NCI-H1417 (cell line): ENCODE measurements at regions not wholly inside any gene's neighbourhood (a gene's known extent, or its start where the extent isn't known, plus 50 kb on each side); places are given as distances from the start of the nearest gene placed in this dataset.

ENCODE experiments used
- DNase-seq, 3 experiments: peaks; one replicate each; lab custom pipeline; 2025; lab: John Stamatoyannopoulos, UW

GRCh38 chr13:90402102-90402501 lies 945.4 kb upstream of the MIR17HG start:
- no peak for DNase-seq

DNA sequence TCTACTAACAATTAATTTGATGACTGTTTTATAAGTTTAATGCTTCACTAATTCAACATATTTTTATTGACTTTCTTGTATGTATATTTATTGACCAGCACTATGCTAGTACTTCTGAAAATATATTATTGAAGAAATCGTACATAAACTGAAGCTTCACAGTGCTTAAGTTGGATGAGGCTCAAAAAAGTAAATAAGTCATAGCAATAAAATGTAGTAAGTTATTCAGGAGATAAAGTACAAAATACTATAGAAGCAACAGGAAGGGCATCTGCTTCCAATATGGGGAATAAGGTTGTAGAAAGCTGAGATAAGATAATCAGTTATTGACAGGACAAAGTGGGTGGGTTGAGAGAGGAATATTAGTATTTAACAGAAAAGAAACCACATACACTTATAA lies 944.9 kb upstream of the MIR17HG start:
- no peak for DNase-seq

DNA sequence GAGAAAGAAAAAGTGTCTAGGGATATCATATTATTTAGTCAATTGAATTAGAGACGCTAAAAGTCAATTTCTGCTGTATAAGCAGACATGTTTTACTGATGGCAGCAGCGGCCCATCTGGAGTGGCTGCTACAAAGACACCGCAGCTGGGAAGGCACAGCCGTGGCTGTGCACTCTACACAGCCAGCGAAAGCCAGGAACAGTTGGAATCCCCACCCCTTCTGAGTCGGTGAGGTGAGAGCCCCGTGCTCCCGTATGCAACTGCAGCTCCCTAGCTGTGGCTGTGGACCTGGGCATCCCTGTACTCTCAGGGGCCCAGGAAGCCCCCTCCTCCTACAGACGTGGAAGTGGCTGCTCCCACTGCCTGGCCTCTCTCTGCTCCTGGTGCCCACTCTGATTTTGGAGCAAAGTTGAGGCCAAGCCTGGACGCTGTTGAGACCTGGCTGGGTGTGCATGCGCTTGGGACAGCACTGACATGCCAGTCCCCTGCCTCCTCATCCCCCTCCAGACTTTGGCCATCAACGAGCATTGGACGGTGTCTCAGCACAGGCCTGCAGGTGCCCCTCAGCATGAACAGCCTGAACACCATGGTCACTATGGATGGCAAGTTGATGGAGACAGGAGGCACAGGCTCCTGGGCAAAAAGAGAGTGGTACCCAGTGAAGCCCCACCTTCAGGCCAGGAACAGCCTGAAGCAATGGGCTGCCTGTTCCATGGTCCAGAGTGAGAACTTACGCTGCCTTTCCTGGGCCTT lies 944.0 kb upstream of the MIR17HG start:
- no peak for DNase-seq

DNA sequence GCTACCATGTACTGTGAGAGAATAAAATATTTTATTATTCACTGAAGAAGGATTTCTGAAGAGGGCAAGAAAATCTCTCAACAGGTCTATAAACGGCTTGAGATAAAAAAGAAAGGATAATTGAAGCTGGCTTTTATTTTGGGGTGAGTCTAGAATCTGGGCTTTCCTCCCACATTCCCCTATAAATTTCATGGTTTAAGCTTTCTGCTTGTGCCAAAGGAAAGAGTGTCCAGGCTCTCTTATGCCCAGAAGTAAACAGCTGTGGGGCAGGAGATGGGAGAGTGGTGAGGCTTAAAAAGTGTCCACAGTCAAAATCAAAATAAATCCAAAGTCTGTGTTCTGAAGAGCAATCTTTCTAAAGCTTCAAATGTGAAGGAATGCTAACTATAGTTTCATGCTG lies 942.2 kb upstream of the MIR17HG start:
- DNase-seq: no peak

- no peak for DNase-seq
Measured at GRCh38 chr13:90412980-90413379, 934.5 kb upstream of the MIR17HG start.

- no peak for DNase-seq
Measured at GRCh38 chr13:90413548-90413947, 933.9 kb upstream of the MIR17HG start.

- DNase-seq: no peak
Measured at GRCh38 chr13:90414691-90415596, 932.5 kb upstream of the MIR17HG start.

GRCh38 chr13:90415902-90416301 lies 931.6 kb upstream of the MIR17HG start:
- DNase-seq: no peak

GRCh38 chr13:90416519-90416918 lies 931.0 kb upstream of the MIR17HG start:
- no peak for DNase-seq

DNA sequence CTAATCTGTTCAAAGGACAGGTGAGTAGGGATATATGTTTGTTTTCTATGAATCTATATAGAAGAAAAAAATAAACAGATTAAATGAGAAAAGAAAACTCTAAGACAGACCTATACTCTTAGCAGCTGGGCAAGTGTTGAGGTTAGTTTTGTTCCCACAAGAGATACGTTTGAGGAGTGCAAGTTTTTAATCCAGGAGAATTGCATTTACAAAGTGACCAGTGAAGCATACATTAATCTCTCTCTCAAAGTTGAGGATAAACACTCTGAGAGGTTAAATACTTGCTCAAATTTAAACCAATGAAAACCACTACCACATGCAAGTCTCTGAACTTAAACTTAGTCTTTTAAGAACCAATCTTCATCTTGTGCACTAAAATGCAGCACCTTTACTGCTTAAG lies 930.5 kb upstream of the MIR17HG start:
- DNase-seq: no peak

- no peak for DNase-seq
Measured at GRCh38 chr13:90420683-90421082, 926.8 kb upstream of the MIR17HG start.

DNA sequence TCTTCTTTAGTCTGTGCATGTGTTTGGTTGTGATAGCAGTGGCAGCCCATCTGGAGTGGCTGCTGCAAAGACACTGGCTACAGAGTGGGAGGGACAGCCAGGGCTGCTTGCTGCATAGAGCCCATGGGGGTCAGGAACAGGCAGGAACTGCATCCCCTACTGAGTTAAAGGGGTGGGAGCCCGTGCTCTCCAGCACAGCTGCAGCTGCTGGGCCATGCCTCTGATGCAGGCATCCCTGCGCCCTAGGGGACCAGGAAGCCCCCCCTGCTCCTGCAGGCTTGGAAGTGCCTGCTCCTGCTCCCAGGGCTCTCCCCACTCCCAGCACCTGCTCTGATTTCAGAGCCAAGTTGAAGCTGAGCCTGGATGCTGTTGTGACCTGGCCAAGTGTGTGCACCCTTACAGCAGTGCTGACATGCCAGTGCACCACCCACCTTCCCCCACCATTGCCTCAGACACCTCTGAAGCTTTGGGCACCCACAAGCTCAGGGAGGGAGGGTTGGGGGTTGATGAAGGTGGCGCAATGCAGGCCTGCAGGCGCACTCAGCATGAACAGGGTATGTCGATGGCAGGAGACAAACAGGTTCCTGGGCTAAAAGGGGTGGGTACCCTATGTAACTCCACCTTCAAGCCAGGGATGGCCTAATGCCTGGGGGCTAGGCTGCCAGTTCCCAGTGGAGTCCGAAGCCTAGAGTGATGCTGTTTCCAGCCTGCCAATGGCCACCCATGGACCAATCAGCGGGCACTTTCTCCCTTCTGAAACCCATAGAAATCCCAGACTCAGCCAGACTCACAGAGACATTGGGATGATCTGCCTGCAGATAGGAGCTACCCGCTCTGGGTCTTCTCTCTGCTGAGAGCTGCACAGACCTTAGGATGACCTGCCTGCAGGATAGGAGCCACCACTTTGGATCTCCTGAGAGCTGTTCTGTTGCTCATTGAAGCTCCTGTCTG lies 919.9 kb upstream of the MIR17HG start:
- peak in 2 of 3 experiments; percentile 24 to 49 for DNase-seq

GRCh38 chr13:90428522-90429210 lies 918.8 kb upstream of the MIR17HG start:
- no peak for DNase-seq

- no peak for DNase-seq
Measured at GRCh38 chr13:90430127-90430526, 917.4 kb upstream of the MIR17HG start.

DNA sequence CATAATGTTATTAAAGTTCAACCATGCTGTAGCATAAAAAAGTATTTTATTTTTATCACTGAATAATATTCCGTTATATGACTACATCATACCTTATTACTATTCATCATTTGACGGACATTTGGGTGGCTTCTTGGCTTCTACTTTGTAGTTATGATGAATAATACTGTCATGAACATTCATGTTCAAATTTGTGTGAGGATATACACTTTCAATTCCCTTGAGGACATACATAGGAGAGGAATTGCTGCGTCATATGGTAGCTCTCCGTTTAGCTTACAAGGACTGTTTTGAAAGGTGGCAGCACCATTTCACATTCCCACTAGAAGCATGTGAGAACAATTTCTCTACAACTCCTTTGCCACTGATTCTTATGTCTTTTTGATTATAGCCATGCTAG lies 910.8 kb upstream of the MIR17HG start:
- DNase-seq: no peak

GRCh38 chr13:90438576-90438975 lies 908.9 kb upstream of the MIR17HG start:
- DNase-seq: no peak

GRCh38 chr13:90443268-90443667 lies 904.2 kb upstream of the MIR17HG start:
- DNase-seq: no peak

DNA sequence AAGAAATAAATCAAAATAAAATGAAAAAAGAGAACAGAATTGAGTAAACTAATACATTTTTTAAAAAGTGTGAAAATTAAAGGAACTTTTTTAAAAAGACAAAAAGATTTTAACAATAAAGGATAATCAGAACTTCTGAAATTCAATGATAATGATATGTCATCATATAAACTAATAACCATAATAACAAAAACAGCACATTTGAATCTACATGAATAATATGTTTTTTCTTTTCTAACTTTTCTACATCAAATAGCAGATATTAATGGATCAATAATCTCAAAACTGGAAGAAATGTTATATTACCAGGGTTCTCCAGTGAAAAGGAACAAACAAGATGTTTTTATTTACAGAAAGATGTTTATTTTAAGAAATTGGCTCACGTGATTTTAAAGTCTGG lies 903.3 kb upstream of the MIR17HG start:
- no peak for DNase-seq

DNA sequence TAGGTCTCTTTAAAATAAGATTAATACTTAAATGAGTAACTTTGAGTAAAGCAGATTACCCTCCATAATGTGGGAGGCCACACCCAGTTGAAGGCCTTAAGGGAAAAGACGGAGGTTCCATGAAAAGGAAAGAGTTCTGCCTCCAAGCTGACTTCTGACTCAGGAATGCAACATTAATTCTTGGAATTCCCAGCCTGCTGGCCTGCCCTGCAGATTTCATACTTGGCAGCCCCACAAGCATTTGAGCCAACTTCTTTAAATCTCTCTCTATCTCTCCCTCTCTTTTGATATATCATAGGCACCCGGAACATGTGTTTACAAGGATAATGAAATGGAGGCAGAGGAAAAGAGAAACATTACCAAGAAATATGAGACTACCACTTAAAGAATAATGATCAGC lies 902.3 kb upstream of the MIR17HG start:
- no peak for DNase-seq

DNA sequence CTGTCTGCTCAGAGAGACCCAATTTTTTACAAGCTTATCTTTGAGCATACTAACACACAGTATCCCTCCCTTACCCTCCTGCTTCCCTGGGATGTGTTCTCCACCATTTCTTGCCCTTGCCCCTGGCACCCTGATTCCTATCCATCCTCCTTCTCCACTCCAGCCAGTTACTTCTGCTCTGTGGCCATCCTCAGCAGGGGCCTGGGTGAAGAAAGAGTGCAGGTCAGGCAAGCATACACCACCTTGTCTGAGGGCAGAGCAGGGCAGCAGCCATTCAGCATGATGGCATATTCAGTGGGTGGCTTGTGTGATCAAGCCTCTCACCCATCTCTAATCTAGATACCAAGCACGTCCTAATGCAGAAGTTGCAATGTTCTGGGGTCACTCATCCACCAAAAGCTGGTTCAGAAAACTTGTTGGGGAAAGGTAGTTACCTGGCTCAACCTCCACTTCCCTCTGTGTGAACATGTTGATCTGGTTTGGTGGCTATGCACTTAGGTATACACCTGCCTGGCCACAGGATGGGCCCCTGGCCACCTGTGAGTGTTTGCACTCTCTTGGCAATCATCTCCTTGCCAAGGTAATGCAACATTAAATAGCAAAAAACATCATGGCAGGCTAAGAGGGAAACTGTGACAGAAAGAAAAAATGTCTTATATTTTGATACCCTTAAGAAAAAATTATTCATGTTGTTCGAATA lies 900.3 kb upstream of the MIR17HG start:
- no peak for DNase-seq

- no peak for DNase-seq
Measured at GRCh38 chr13:90447734-90448101, 899.8 kb upstream of the MIR17HG start.
